H9 (cell line): ENCODE measurements at regions not wholly inside any gene's neighbourhood (a gene's known extent, or its start where the extent isn't known, plus 50 kb on each side); places are given as distances from the start of the nearest gene placed in this dataset.

Source experiments
- DNase-seq: peaks from one replicate; pipeline ENCODE4 v3.0.0-alpha.2; 2017
- H2AFZ ChIP-seq: one replicate; pipeline ENCODE4 v1.6.1; 2013; ENCODE audit warnings: mild to moderate bottlenecking, low read length, control low read depth, moderate library complexity
- H2AK5ac ChIP-seq: 2 replicates; pipeline ENCODE4 v1.6.1; 2013; ENCODE audit warnings: low read length, control low read depth, mixed read lengths; ENCODE audit not compliant: insufficient read length
- H2BK120ac ChIP-seq: one replicate; pipeline ENCODE4 v1.6.1; 2013; ENCODE audit warnings: low read depth, mild to moderate bottlenecking, low read length, control low read depth, inconsistent platforms; ENCODE audit not compliant: poor library complexity, severe bottlenecking
- H2BK12ac ChIP-seq: 2 replicates; pipeline ENCODE4 v1.6.1; 2013; ENCODE audit warnings: low read length, control low read depth, mixed read lengths, low read depth; ENCODE audit not compliant: insufficient read length
- H2BK15ac ChIP-seq: 2 replicates; pipeline ENCODE4 v1.6.1; 2013; ENCODE audit warnings: low read depth, low read length, control low read depth
- H2BK20ac ChIP-seq: one replicate; pipeline ENCODE4 v1.6.1; 2013; ENCODE audit warnings: low read depth, mild to moderate bottlenecking, low read length, control low read depth, inconsistent platforms; ENCODE audit not compliant: poor library complexity, severe bottlenecking
- H2BK5ac ChIP-seq: 2 replicates; pipeline ENCODE4 v1.6.1; 2013; ENCODE audit warnings: low read length, control low read depth, mixed read lengths; ENCODE audit not compliant: insufficient read length
- H3K14ac ChIP-seq: 2 replicates; pipeline ENCODE4 v1.6.1; 2013; ENCODE audit warnings: low read length, control low read depth; ENCODE audit not compliant: insufficient read depth
- H3K18ac ChIP-seq: 2 replicates; pipeline ENCODE4 v1.6.1; 2013; ENCODE audit warnings: low read depth, mild to moderate bottlenecking, mixed read lengths, low read length, control low read depth; ENCODE audit not compliant: insufficient read length
- H3K23ac ChIP-seq: 2 replicates; pipeline ENCODE4 v1.6.1; 2013; ENCODE audit warnings: low read length, control low read depth, mixed read lengths, low read depth; ENCODE audit not compliant: insufficient read length
- H3K23me2 ChIP-seq: 2 replicates; pipeline ENCODE4 v1.6.1; 2013; ENCODE audit warnings: low read depth, mild to moderate bottlenecking, mixed read lengths, low read length, control low read depth; ENCODE audit not compliant: insufficient read length, poor library complexity, severe bottlenecking
- H3K27ac ChIP-seq: 2 replicates; pipeline ENCODE4 v1.5.1; 2013; ENCODE audit warnings: low read length, control low read depth, mixed read lengths, low read depth; ENCODE audit not compliant: insufficient read length
- H3K27me3 ChIP-seq: 2 replicates; pipeline ENCODE4 v1.6.1; 2013; ENCODE audit warnings: low read length, control low read depth, inconsistent platforms; ENCODE audit not compliant: insufficient read depth
- H3K4ac ChIP-seq: 2 replicates; pipeline ENCODE4 v1.6.1; 2013; ENCODE audit warnings: low read depth, mild to moderate bottlenecking, control low read depth, inconsistent platforms, low read length, moderate library complexity
- H3K4me1 ChIP-seq: 2 replicates; pipeline ENCODE4 v1.6.1; 2013; ENCODE audit warnings: low read length, control low read depth, inconsistent platforms; ENCODE audit not compliant: insufficient read depth
- H3K4me2 ChIP-seq: 2 replicates; pipeline ENCODE4 v1.6.1; 2013; ENCODE audit warnings: low read length, control low read depth, mixed read lengths; ENCODE audit not compliant: insufficient read length, insufficient read depth
- H3K56ac ChIP-seq: 2 replicates; pipeline ENCODE4 v1.6.1; 2013; ENCODE audit warnings: low read depth, mild to moderate bottlenecking, mixed read lengths, low read length, control low read depth; ENCODE audit not compliant: insufficient read length
- H3K79me1 ChIP-seq: 2 replicates; pipeline ENCODE4 v1.6.1; 2013; ENCODE audit warnings: low read depth, mild to moderate bottlenecking, moderate library complexity, low read length, control low read depth, inconsistent platforms; ENCODE audit not compliant: insufficient read depth, poor library complexity, severe bottlenecking
- H3K79me2 ChIP-seq: 2 replicates; pipeline ENCODE4 v1.6.1; 2013; ENCODE audit warnings: low read length, control low read depth, inconsistent platforms; ENCODE audit not compliant: insufficient read depth
- H3K9ac ChIP-seq: 2 replicates; pipeline ENCODE4 v1.6.1; 2013; ENCODE audit warnings: low read length, control low read depth, mixed read lengths; ENCODE audit not compliant: insufficient read length; ENCODE audit errors: extremely low read depth
- H3K9me3 ChIP-seq: one replicate; pipeline ENCODE4 v1.6.1; 2013; ENCODE audit warnings: low read depth, low read length, inconsistent platforms; ENCODE audit not compliant: control insufficient read depth
- H3T11ph ChIP-seq: one replicate; pipeline ENCODE4 v1.6.1; 2013; ENCODE audit warnings: mild to moderate bottlenecking, low read length, control low read depth, inconsistent platforms
- H4K20me1 ChIP-seq: one replicate; pipeline ENCODE4 v1.6.1; 2013; ENCODE audit not compliant: control insufficient read depth, insufficient read length, insufficient read depth
- H4K5ac ChIP-seq: 2 replicates; pipeline ENCODE4 v1.6.1; 2013; ENCODE audit warnings: low read depth, mild to moderate bottlenecking, mixed read lengths, low read length, control low read depth; ENCODE audit not compliant: insufficient read length
- H4K8ac ChIP-seq: replicated peaks from 2 replicates; pipeline ENCODE4 v1.6.1; 2013; ENCODE audit warnings: low read length, control low read depth, mixed read lengths, low read depth; ENCODE audit not compliant: insufficient read length
- H4K91ac ChIP-seq: 2 replicates; pipeline ENCODE4 v1.6.1; 2013; ENCODE audit warnings: low read depth, mild to moderate bottlenecking, moderate library complexity, mixed read lengths, low read length, control low read depth; ENCODE audit not compliant: insufficient read length
- H3K27ac Mint-ChIP-seq, 3 experiments: 2 replicates in 2 of 3; 3 replicates in 1 of 3; pipeline ENCODE4 v1.8.0; 2020 to 2021; ENCODE audit warnings: mixed read lengths in 3 of 3, mild to moderate bottlenecking in 1 of 3, moderate library complexity in 1 of 3
- H3K27me3 Mint-ChIP-seq: 2 replicates; pipeline ENCODE4 v1.8.0; 2021; ENCODE audit warnings: low read depth, mild to moderate bottlenecking, moderate library complexity, mixed read lengths
- H3K36me3 Mint-ChIP-seq, 3 experiments: 2 replicates in 2 of 3; 3 replicates in 1 of 3; pipeline ENCODE4 v1.8.0; 2020 to 2021; ENCODE audit warnings: low read depth in 3 of 3, mixed read lengths in 3 of 3; ENCODE audit not compliant: insufficient read depth in 1 of 3
- H3K4me1 Mint-ChIP-seq, 2 experiments: 2 replicates each; pipeline ENCODE4 v1.8.0; 2020; ENCODE audit warnings: mixed read lengths in 2 of 2
- H3K4me3 Mint-ChIP-seq, 2 experiments: 2 replicates in 1 of 2; 3 replicates in 1 of 2; pipeline ENCODE4 v1.8.0; 2020 to 2021; ENCODE audit warnings: mild to moderate bottlenecking in 2 of 2, mixed read lengths in 2 of 2, moderate library complexity in 1 of 2
- H3K9me3 Mint-ChIP-seq, 2 experiments: 2 replicates in 1 of 2; 3 replicates in 1 of 2; pipeline ENCODE4 v1.8.0; 2020; ENCODE audit warnings: mild to moderate bottlenecking in 2 of 2, mixed read lengths in 2 of 2, moderate library complexity in 1 of 2
- CTCF ChIP-seq: fragments of 200-600 bp; sonication (generic); conservative IDR thresholded peaks from 3 replicates; pipeline ENCODE4 v1.8.0; 2021; ENCODE audit warnings: antibody characterized with exemption, mild to moderate bottlenecking
- WGBS: extraction: QIAGEN DNeasy Blood & Tissue Kit; methylation state at CpG from one replicate; pipeline ENCODE4 v1.1.7; 2013; ENCODE audit warnings: missing lambda C conversion rate, low lambda C conversion rate, mixed read lengths; ENCODE audit not compliant: insufficient read length; ENCODE audit errors: extremely low coverage; 5-methylcytosine and 5-hydroxymethylcytosine counted together

- peak overlapping the region in 1 of 3 experiments; percentile 50; a peak in 1 of 7 replicates for H3K27ac Mint-ChIP-seq
- Histone ChIP-seq H3K9ac (no peak overlapping the region), H2BK20ac (no peak overlapping the region), H4K91ac (no peak overlapping the region), H2BK120ac (no peak overlapping the region), H3K4me1 (0 out of 2 replicates have a peak, but pooled peaks cover 6% of the 10 kb centered on the region), H2BK5ac (no peak overlapping the region), H3T11ph (no peak overlapping the region), H3K23ac (no peak overlapping the region), H3K4ac (no peak overlapping the region), H3K4me2 (no peak overlapping the region), H2AFZ (no peak overlapping the region), H4K8ac (no peak overlapping the region), H3K27ac (no peak overlapping the region), H3K18ac (no peak overlapping the region), H2BK12ac (no peak overlapping the region), H3K79me1 (no peaks in the 10 kb centered on the region), H3K14ac (no peak overlapping the region; the same call in 1 of the 2 replicates), H2AK5ac (no peak overlapping the region), H3K27me3 (no peaks in the 10 kb centered on the region), H3K9me3 (no peaks in the 10 kb centered on the region), H2BK15ac (no peak overlapping the region), H3K23me2 (no peaks in the 10 kb centered on the region), H3K79me2 (no peaks in the 10 kb centered on the region), H4K20me1 (no peaks in the 10 kb centered on the region), H4K5ac (no peak overlapping the region), H3K56ac (no peak overlapping the region)
- H3K4me1 Mint-ChIP-seq, result peaks cover 36 to 47% of the 10 kb centered on the region in 2 experiments
- no CpG with 5 or more reads among the region's 4 CpGs for WGBS
- DNase-seq, result no peak
- H3K9me3 Mint-ChIP-seq, result no peaks in the 10 kb centered on the region
- TF ChIP-seq CTCF, result no peak
- peaks cover 5% of the 10 kb centered on the region; the same call in 1 of the 2 replicates for H3K27me3 Mint-ChIP-seq
- H3K36me3 Mint-ChIP-seq, result no peaks in the 10 kb centered on the region; a peak in 1 of 7 replicates
- no peak overlapping the region for H3K4me3 Mint-ChIP-seq
These were observed 479.4 kb downstream of the VRK1 start for GRCh38 chr14:97276573-97276972.
